ENCODE measurements at regions not wholly inside any gene's neighbourhood (a gene's known extent, or its start where the extent isn't known, plus 50 kb on each side); places are given as distances from the start of the nearest gene placed in this dataset.

DNA sequence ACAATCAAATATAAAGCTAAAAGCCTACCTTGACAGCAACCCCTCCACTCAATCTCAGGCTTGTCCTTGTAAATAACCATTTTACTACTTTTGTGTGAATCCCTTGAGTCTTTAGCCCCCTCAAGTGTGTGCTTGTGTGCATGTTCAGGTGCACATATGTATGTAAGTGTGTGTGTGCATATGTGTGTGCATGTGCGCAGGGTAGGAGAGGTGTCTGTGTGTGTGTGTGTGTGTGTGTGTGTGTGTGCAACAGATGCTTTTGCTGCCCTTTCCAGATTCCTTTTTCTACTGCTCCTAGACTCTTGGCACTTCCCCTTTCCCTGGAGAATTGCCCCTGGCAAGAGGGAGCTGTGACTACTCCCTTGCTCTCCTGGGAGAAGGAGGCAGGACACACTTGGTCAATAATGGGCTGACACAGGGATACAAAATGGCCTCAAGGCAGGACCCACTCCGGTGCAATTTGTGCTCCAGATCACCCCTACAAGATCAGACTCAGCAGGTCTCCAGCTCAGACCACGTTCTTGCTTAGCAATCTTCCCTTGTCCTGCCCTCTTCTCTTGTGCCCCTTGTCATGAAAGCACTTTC is 73.4 kb downstream of the IFNG start:
- POLR2A ChIA-PET, result no interaction called here
- H3K4me3 ChIP-seq (replicated peaks in 1 of 3; ENCODE audit: insufficient read depth in 1 of 3, low read depth in 1 of 3, low read length in 3 of 3), result no peak overlapping the region
- no peak for FAIRE-seq

More for the DNA sequence above, 73.4 kb downstream of the IFNG start:
- Histone ChIP-seq H3K9me3 (replicated peaks; ENCODE audit: control insufficient read depth, insufficient read depth, low read length) (no peaks in the 10 kb centered on the region), H3K9ac (replicated peaks; ENCODE audit: extremely low read depth, insufficient read depth, low read length) (no peak overlapping the region), H4K20me1 (replicated peaks; ENCODE audit: control insufficient read depth, extremely low read depth, insufficient read depth, low read length) (no peaks in the 10 kb centered on the region), H3K79me2 (ENCODE audit: control insufficient read depth, insufficient read depth, low read length) (no peaks in the 10 kb centered on the region), H3K4me2 (ENCODE audit: insufficient read depth, low read length) (no peak overlapping the region), H3K27me3 (ENCODE audit: control insufficient read depth in 2 of 2, insufficient read depth in 2 of 2, low read length in 2 of 2) (no peaks in the 10 kb centered on the region), H3K9me1 (replicated peaks; ENCODE audit: control insufficient read depth, extremely low read depth, insufficient read depth, low read length) (no peaks in the 10 kb centered on the region), H2AFZ (ENCODE audit: low read depth, low read length) (no peak overlapping the region), H3K4me1 (ENCODE audit: control insufficient read depth, extremely low read depth, insufficient read depth, low read length) (no peaks in the 10 kb centered on the region), H3K27ac (ENCODE audit: insufficient read depth, low read depth, low read length) (no peak overlapping the region), H3K36me3 (ENCODE audit: control insufficient read depth in 2 of 2, extremely low read depth in 1 of 2, insufficient read depth in 2 of 2, low read length in 2 of 2) (no peaks in the 10 kb centered on the region)
- no TSS peak for BruUV-seq (replicated peaks)
- intact Hi-C loops (cut with micrococcal nuclease) (no loop called here), dilution Hi-C loops (cut with MboI; ENCODE audit: extremely low pct_ligation_motif_present, low sequenced_read_pairs) (no loop called here)
- no peak for DNase-seq (ENCODE audit: low read depth, low spot score)
- TF ChIP-seq POLR2AphosphoS5 (IDR thresholded peaks at IDR 0.05; ENCODE audit: insufficient read depth, low read depth, low read length), result no peak
- no peak for TF ChIP-seq EZH2 (IDR thresholded peaks at IDR 0.05; ENCODE audit: borderline replicate concordance, low read depth, low read length, severe bottlenecking)
- TF ChIP-seq GATA2 (IDR thresholded peaks at IDR 0.05; ENCODE audit: insufficient read depth, insufficient read length, low read depth, low read length), result no peak
- TF ChIP-seq, protein P1, sequence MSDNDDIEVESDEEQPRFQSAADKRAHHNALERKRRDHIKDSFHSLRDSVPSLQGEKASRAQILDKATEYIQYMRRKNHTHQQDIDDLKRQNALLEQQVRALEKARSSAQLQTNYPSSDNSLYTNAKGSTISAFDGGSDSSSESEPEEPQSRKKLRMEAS (IDR thresholded peaks at IDR 0.05; ENCODE audit: insufficient read depth, insufficient read length), result no peak
- no peak for TF ChIP-seq JUN (IDR thresholded peaks at IDR 0.05; ENCODE audit: borderline replicate concordance, insufficient read depth, insufficient read length, low read depth)
- TF ChIP-seq POLR2A (IDR thresholded peaks at IDR 0.05; ENCODE audit: low read depth, low read length), result no peak
- no peak for TF ChIP-seq MYC (IDR thresholded peaks at IDR 0.05; ENCODE audit: low read depth, low read length)
- TF ChIP-seq, protein P2, sequence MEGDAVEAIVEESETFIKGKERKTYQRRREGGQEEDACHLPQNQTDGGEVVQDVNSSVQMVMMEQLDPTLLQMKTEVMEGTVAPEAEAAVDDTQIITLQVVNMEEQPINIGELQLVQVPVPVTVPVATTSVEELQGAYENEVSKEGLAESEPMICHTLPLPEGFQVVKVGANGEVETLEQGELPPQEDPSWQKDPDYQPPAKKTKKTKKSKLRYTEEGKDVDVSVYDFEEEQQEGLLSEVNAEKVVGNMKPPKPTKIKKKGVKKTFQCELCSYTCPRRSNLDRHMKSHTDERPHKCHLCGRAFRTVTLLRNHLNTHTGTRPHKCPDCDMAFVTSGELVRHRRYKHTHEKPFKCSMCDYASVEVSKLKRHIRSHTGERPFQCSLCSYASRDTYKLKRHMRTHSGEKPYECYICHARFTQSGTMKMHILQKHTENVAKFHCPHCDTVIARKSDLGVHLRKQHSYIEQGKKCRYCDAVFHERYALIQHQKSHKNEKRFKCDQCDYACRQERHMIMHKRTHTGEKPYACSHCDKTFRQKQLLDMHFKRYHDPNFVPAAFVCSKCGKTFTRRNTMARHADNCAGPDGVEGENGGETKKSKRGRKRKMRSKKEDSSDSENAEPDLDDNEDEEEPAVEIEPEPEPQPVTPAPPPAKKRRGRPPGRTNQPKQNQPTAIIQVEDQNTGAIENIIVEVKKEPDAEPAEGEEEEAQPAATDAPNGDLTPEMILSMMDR (IDR thresholded peaks at IDR 0.05; ENCODE audit: extremely low read depth in 1 of 2, insufficient read depth in 1 of 2, low read depth in 1 of 2, low read length in 2 of 2), result no peak
- no peak for TF ChIP-seq FOS (IDR thresholded peaks at IDR 0.05; ENCODE audit: borderline replicate concordance, insufficient read depth, low read length)
- CTCF ChIA-PET, result interaction anchor here (0.9 kb wide), 1 partner anchor 45 kb away, joined by 3 read pairs; no protein-coding TSS in a partner anchor
